HUES6 (cell line): ENCODE measurements at regions not wholly inside any gene's neighbourhood (a gene's known extent, or its start where the extent isn't known, plus 50 kb on each side); places are given as distances from the start of the nearest gene placed in this dataset.
A peak's percentile ranks its signal among the peaks of the same experiment; 100 is the strongest.
"Not testable (repeated sequence)": the region's sequence is repeated elsewhere in the genome, so short reads cannot be mapped to it uniquely, and the experiment has no call there.

Experiments
- H3K27ac ChIP-seq: 2 replicates; pipeline ENCODE4 v1.7.0; 2013; ENCODE audit warnings: low read depth, mild to moderate bottlenecking, low read length, inconsistent platforms
- H3K27me3 ChIP-seq: 2 replicates; pipeline ENCODE4 v1.6.1; 2013; ENCODE audit warnings: low read length; ENCODE audit not compliant: control insufficient read depth, insufficient read depth
- H3K36me3 ChIP-seq: 2 replicates; pipeline ENCODE4 v1.6.1; 2013; ENCODE audit warnings: low read length; ENCODE audit not compliant: control insufficient read depth, insufficient read depth
- H3K4me1 ChIP-seq: 2 replicates; pipeline ENCODE4 v1.6.1; 2013; ENCODE audit warnings: low read length; ENCODE audit not compliant: control insufficient read depth, insufficient read depth
- H3K4me3 ChIP-seq: 2 replicates; pipeline ENCODE4 v1.5.1; 2013; ENCODE audit warnings: low read depth, low read length
- H3K9ac ChIP-seq: one replicate; pipeline ENCODE4 v1.6.1; 2013; ENCODE audit warnings: mild to moderate bottlenecking, low read length
- H3K9me3 ChIP-seq: 2 replicates; pipeline ENCODE4 v1.6.1; 2013; ENCODE audit warnings: low read depth, low read length; ENCODE audit not compliant: control insufficient read depth, insufficient read depth

DNA sequence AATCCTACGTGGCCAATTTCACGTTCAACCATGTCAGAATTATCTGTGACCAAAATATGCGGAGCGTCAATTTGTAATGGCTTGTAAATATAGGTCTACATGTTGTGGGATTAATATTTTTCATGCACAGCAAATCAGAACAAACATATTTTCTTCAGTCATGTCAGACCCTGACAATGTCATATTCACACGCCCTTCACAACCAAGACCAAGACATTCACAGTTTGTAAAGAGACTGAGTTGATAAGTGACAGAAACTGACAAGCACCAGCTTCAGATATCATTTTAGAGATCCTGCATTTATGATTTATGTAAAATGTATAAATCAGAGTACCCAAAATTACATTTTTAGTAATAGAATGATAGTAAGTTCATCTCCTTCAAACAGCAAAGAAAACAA lies 57.3 kb upstream of the NOVA1 start:
- Histone ChIP-seq H3K4me1 (peaks cover 8% of the 10 kb centered on the region; the same call in 1 of the 2 replicates), H3K27me3 (no peaks in the 10 kb centered on the region), H3K4me3 (no peak overlapping the region), H3K9ac (no peak overlapping the region), H3K9me3 (no peaks in the 10 kb centered on the region), H3K36me3 (no peaks in the 10 kb centered on the region), H3K27ac (no peak overlapping the region)

DNA sequence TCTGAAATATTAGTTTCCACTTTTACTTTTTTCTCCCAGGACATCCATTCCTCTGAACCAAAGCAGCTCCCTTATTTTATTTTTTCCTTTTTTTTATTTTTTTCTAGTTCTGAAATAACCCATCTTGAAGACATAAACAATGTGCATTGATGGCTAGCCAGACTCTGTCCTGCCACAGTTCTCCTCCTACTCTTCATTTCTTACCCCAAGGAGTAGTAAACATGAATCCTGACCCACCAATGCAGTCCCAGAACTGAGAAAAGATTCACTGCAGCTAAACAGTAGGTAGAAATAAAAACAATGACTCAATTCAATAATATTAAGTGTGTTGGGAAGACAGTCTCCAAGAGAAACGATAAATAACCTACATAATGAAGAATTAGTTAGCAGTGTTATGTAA lies 65.7 kb upstream of the NOVA1 start:
- Histone ChIP-seq H3K36me3 (no peaks in the 10 kb centered on the region), H3K4me1 (peaks cover 3% of the 10 kb centered on the region; the same call in 1 of the 2 replicates), H3K9me3 (peaks cover 20% of the 10 kb centered on the region), H3K27me3 (no peaks in the 10 kb centered on the region), H3K27ac (no peak overlapping the region), H3K4me3 (no peak overlapping the region), H3K9ac (no peak overlapping the region)

DNA sequence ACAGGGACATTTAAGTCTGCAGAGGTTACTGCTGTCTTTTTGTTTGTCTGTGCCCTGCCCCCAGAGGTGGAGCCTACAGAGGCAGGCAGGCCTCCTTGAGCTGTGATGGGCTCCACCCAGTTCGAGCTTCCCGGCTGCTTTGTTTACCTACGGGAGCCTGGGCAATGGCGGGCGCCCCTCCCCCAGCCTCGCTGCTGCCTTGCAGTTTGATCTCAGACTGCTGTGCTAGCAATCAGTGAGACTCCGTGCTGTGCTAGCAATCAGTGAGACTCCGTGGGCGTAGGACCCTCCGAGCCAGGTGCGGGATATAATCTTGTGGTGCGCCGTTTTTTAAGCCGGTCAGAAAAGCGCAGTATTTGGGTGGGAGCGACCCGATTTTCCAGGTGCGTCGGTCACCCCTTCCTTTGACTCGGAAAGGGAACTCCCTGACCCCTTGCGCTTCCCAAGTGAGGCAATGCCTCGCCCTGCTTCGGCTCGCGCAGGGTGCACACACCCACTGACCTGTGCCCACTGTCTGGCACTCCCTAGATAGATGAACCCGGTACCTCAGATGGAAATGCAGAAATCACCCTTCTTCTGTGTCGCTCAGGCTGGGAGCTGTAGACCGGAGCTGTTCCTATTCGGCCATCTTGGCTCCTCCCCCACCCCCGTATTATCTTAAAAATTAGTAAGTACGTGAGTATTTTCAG lies 81.0 kb upstream of the NOVA1 start:
- H3K36me3 ChIP-seq, H3K9me3 ChIP-seq, H3K27ac ChIP-seq, H3K27me3 ChIP-seq, H3K4me1 ChIP-seq: not testable (repeated sequence)
- Histone ChIP-seq H3K4me3 (peak overlapping the region; percentile 58), H3K9ac (peak overlapping the region; percentile 68)

DNA sequence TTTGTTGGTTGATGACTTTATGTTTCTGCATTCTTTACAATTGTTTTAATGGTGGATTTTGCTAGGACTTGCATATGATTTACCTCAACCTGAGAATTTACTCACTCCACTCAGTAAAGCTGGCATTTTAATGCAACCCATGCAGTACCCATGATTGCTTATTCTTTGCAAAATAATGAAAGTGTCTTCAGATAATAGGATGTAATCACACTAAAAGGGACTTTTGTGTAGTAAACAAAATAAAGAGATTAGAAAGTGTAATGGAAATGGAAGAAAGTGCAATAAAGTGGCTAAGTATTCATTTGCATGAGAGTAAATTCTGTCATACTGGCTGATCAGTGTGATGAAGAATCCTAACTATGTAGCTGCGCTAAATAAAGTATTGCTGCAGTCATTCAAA lies 87.6 kb upstream of the NOVA1 start:
- no peak overlapping the region for H3K9ac ChIP-seq
- H3K36me3 ChIP-seq = no peaks in the 10 kb centered on the region
- H3K9me3 ChIP-seq = peaks cover 7% of the 10 kb centered on the region
- H3K27ac ChIP-seq = no peak overlapping the region
- no peak overlapping the region for H3K4me3 ChIP-seq
- no peaks in the 10 kb centered on the region for H3K27me3 ChIP-seq
- H3K4me1 ChIP-seq = no peaks in the 10 kb centered on the region

DNA sequence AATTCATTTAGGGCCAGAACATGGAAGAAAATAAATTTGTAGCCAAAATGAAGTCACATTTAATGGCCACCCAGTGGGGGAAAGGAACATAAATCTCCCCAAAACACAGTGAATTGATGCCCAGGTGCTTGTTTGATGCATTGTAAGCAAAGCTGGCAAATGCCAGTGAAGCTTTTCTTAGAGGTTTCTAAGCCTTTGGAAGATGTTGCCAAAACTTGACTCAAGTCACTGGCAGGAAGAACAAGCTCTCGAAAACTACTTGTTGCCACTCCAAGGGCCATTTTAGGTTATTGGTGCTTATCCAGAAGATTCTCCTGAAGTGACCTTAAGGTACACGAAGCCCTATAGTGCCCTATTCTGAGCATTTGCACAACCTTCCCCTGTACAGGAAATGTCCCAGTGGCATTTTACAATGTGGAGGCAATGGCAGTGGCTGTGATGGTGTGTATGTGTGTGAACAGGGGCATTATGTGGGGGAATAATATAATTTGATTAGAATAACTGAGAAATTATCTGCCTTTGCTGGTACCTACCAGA lies 89.5 kb upstream of the NOVA1 start:
- no peak overlapping the region for H3K27ac ChIP-seq
- H3K9me3 ChIP-seq = 0 out of 2 replicates have a peak, but pooled peaks cover 2% of the 10 kb centered on the region
- no peak overlapping the region for H3K9ac ChIP-seq
- no peak overlapping the region for H3K4me3 ChIP-seq
- no peaks in the 10 kb centered on the region for H3K4me1 ChIP-seq
- H3K27me3 ChIP-seq = no peaks in the 10 kb centered on the region
- H3K36me3 ChIP-seq = no peaks in the 10 kb centered on the region

DNA sequence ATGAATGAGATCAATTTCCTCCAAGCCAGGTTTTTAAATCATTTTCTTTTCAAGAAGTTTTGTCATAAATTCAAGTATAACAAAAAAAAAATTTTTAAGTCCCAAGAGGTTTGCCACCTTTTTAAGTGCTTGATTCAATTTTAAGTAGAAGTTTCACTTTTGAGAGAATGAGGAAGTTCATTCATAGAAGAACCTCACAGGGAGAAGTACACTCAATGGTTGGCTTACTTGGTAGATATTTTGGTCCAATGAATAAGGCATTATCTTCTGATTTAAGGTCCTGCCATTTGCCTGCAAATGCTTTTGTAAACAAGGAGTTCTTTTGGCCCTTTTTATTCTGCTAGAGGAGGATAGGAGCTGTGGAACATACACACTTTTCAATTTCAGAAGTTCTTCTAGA lies 96.7 kb upstream of the NOVA1 start:
- Histone ChIP-seq H3K9ac (no peak overlapping the region), H3K4me1 (no peaks in the 10 kb centered on the region), H3K9me3 (no peaks in the 10 kb centered on the region), H3K4me3 (no peak overlapping the region), H3K27ac (no peak overlapping the region), H3K27me3 (no peaks in the 10 kb centered on the region), H3K36me3 (no peaks in the 10 kb centered on the region)

DNA sequence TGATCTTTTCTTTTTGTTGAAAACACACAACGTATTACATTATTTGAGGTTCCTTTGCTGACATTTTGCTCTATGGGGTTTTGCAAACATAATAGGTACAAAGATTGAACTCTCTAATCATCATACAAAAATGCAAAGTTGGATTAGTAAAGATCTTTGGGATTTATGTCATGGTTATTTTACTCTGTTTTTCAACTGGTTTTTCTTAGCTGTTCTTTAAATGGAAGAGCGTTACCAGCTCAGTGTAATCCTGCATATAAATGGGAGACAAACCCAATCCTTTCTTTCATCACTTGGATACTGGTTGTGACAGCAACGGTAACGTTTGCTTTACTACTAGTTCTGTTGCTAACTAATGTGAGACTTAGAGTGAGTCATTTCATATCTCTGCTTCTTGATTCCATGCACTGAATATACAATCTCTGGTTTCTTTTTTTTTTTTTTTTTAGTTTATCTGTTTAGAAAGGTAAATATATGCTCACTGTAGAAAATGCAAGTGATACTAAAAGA lies 104.9 kb upstream of the NOVA1 start:
- H3K4me1 ChIP-seq = no peaks in the 10 kb centered on the region
- H3K27ac ChIP-seq = no peak overlapping the region
- no peaks in the 10 kb centered on the region for H3K36me3 ChIP-seq
- H3K27me3 ChIP-seq = no peaks in the 10 kb centered on the region
- H3K4me3 ChIP-seq = no peak overlapping the region
- no peak overlapping the region for H3K9ac ChIP-seq
- no peaks in the 10 kb centered on the region for H3K9me3 ChIP-seq

DNA sequence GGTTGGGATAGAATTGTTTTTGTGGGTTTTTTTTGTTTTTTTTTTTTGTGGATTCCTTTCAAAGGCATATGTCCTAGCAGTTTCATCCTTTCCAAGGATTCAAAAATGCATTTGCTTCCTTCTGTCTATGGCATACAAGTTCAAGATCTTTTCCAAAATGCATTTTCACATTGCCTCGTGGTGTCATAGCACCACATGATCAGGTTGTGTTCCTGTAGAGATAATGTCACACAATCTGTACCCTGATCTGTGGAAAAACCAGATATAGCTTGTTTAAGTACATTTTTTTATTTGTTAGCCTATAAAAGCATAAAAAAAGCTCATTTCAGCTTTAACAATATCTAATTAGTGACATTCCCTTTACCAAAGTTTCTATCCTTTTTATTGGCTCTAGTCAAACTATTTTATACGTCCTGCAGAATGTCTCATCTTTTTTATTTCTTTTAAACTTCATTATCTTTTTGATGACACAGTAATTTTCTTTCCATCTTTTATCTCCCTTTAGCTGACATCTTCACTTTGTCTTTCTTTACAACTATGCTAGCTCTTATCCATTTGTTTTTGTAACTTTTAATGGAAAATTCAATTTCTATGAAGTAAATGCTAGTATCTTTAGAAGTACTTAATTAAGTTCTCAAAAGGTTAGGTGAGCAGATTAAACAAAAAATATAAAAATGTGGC lies 106.0 kb upstream of the NOVA1 start:
- Histone ChIP-seq H3K4me3 (no peak overlapping the region), H3K36me3 (no peaks in the 10 kb centered on the region), H3K27ac (no peak overlapping the region), H3K27me3 (no peaks in the 10 kb centered on the region), H3K9ac (no peak overlapping the region), H3K4me1 (peaks cover under 1% of the 10 kb centered on the region; the same call in 1 of the 2 replicates), H3K9me3 (no peaks in the 10 kb centered on the region)

DNA sequence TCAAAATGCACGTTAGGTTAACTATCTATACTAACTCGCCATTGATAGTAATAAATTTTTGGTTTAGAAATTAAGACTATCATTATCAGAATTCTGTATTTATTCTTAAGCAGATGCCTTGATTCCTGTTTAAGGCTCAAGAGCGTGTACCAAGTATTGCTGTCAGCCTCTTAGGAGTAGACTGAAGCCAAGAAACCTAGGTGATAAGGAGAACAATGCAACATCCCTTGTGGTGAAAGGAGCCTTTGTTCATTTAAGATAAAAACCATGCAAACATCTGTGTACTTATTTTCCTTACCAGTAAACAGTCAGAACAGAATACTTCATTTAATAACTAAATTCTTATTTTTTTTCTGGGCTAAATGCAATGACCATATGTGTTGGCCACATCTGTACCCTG lies 109.4 kb upstream of the NOVA1 start:
- Histone ChIP-seq H3K27me3 (no peaks in the 10 kb centered on the region), H3K27ac (no peak overlapping the region), H3K4me3 (no peak overlapping the region), H3K9me3 (no peaks in the 10 kb centered on the region), H3K36me3 (no peaks in the 10 kb centered on the region), H3K9ac (no peak overlapping the region), H3K4me1 (peaks cover 7% of the 10 kb centered on the region; the same call in 1 of the 2 replicates)

DNA sequence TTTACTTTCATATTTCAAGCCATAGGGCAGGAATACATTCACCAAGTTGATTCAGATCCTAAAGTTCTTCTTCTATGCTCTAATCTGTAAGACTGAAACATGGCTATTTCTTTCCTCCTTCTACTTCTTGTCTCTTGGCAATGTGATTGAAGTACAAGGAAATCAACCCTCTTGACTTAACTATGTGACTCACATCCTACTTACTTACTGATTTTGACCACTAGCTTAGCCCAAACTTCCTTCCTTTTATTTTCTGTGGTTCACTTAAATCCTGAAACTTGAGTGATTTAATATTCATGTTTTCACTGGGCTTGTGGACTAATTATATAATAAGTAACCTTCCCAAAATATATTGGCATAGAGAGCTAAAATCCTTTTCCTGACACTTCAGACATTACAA lies 111.2 kb upstream of the NOVA1 start:
- Histone ChIP-seq H3K27me3 (no peaks in the 10 kb centered on the region), H3K9ac (no peak overlapping the region), H3K4me1 (peaks cover 7% of the 10 kb centered on the region; the same call in 1 of the 2 replicates), H3K9me3 (no peaks in the 10 kb centered on the region), H3K4me3 (no peak overlapping the region), H3K36me3 (no peaks in the 10 kb centered on the region), H3K27ac (0 out of 2 replicates have a peak overlapping the region, but pooled peaks have one; percentile 31)

DNA sequence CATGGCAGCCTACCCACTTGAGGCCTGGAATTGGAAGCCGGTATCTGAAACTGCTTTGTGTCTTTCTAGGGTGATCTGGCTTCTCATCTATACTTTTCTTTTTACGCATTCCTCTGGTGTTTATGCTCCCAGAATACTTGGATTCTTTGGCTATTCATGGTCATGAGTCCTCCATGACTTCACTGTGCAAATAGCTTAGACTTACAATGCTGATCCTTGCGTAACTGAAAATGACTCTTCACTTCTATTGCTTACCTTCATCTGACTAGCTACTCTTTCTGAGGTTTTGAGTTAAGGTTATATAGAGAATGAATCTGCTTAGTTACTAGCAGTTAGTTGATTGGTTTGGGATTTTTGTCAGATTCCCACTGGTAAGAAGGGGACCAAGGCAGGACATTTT lies 121.7 kb upstream of the NOVA1 start:
- H3K36me3 ChIP-seq = no peaks in the 10 kb centered on the region
- H3K4me3 ChIP-seq = no peak overlapping the region
- no peaks in the 10 kb centered on the region for H3K4me1 ChIP-seq
- H3K9me3 ChIP-seq = no peaks in the 10 kb centered on the region
- H3K27ac ChIP-seq = no peak overlapping the region
- H3K9ac ChIP-seq = no peak overlapping the region
- no peaks in the 10 kb centered on the region for H3K27me3 ChIP-seq
